SIG-M5 treated with dmso at 0.1 percent for 504 hours (cell line): ENCODE measurements at regions not wholly inside any gene's neighbourhood (a gene's known extent, or its start where the extent isn't known, plus 50 kb on each side); places are given as distances from the start of the nearest gene placed in this dataset.

Experiments
- DNase-seq: peaks from one replicate; lab custom pipeline; 2025; ENCODE audit not compliant: unreplicated experiment; lab: John Stamatoyannopoulos, UW

DNA sequence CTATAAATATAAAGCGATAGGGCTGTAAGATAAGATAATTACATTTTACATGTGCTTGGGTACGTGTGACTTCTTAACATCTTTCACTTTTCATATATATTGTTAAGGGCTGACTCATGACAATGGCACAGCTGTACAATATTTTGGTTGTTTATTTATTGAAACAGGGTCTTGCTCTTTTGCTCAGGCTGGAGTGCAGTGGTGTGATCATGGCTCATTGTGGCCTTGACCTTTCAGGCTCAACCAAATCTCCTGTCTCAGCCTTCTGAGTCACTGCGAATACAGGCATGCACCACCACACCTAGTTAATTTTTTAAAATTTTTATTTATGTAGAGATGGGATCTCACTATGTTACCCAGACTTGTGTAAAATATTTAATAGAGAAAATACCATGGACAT, 2532.4 kb upstream of the PCDH20 start:
- DNase-seq: no peak

DNA sequence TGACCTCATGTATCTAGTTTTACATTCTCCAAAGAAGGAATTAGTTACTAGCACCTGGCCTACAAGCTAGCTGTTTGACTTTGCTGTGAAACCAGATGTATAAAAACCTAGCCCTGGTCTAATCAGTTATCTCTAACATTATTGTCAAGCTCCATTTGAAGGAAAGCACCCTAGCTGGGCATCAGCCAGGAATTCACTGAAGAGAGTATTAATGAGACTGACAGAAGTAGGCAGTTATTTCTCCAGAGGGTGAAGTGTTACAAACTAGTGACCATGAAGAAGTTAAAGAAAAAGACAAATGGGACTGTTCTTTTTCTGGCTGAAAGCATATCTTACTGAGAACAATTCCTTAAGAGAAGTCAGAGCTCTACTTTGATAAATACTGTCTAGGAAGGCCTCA, 2529.3 kb upstream of the PCDH20 start:
- DNase-seq: no peak

DNA sequence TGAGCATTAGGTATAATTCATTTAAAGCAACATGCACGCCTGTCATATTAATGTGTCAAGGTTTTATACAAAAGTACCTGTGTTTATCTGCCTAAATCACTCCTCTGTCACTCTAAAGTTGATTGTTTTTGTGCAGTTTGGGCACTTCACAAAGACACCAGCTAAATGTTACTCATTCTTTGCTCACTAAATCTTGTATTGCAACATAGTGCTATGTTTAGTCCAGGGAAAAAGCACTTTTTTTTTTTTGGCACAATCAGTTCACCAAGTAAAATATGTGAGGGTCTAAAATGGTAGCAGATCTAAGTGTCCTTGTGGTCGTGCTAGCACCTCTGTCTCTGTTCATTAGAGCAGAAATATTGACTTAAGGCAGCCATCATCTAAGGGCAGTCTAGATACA, 2526.7 kb upstream of the PCDH20 start:
- DNase-seq: no peak

DNA sequence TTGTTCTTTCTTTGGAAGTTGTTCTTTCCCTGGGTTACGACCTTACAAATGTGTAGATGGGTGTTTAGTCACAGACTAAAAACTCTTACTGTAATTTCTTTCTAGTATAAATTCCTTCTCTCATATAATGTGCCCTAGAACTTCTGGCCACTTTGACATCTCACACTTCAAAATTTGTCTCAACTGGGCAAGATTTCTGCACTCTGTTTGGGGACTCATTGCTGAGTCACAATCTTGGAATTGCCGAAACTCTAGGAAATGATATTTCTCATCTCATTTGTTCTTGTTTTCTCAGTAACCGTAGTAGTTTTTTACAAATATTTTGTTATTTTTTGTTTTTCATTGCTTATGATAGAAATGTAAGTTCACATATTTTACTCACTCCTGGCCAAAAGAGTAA, 2523.2 kb upstream of the PCDH20 start:
- no peak for DNase-seq

DNA sequence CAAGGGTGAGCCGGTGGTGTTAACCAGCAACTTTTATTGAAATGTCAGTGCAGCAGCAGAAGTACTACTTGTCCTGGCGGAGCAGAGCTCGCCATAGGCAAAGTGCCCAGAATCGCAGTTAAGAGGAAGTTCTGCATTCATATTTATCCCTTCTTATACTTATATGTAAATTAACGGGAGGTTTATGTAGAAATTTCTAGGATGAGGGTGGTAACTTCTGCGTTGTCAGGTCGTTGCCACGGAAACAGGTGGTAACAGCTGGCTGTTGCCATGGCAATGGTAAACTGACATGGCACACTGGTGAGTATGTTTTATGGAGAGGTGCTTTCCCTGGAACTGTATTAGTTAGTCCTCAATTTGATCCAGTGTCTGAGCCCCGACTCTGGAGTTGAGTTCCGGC, 2494.9 kb upstream of the PCDH20 start:
- peak; percentile 2 for DNase-seq

DNA sequence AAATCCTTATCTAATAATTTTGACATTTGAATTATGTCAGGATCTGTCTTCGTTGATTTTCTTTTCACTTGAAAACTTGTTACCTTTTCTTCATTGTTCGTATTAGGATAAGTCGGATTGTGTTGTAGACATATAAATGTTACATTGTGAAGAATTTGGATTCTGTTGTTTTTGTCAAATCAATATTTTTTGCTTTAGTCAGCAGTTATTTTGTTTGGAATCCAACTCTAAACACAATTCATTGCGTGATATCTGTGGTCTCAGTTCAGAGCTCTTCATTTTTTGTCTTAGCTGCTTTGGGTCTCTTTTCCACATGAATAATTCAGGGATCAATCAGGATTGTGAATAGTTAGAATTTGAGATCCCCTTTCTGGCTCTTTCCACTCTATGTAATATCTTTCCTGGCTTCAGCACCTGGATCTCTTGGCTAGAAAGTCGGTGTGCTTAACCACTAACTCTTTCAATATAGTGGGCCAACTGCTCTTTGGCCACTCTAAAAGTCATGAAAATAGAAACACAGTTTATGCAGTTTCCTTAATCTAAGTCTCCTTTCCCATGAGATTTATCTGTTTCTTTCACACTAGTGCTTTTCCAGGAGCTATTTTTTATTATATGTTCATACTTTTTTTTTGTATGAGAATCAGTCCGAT, 2494.2 kb upstream of the PCDH20 start:
- DNase-seq: no peak

DNA sequence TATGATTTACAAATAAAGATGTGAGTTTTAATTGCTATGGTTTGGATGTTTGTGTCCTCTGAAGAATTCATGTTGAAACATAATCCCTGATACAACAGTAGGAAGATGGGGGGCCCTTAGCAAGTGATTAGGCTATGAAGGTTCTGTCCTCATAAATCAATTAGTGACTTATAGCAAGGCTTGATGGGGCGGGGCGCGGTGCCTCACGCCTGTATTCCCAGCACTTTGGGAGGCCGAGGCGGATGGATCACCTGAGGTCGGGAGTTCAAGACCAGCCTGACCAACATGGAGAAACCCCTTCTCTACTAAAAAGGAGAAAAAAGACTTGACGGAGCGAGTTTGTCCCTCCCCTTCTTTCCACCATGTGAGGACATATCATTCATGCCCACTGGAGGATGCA, 2486.5 kb upstream of the PCDH20 start:
- DNase-seq: no peak

DNA sequence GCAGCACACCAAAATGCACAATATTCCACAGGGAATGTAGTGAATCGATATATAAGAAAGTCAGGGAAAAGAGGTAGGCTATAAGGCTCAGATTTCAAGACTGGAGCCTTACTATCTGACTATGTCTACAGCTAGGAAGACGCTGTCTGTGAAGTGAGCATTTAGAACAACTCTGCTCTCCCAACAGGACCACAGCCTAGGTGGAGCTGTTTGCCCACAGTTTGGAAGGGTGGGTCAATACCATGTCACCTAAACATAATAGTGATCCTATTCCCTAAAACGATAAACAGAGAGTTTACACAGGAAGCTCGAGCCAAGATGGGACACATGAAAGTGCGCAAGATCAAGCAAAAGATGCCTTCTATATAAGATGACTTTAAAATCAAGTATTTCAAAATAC, 2486.0 kb upstream of the PCDH20 start:
- DNase-seq: no peak

DNA sequence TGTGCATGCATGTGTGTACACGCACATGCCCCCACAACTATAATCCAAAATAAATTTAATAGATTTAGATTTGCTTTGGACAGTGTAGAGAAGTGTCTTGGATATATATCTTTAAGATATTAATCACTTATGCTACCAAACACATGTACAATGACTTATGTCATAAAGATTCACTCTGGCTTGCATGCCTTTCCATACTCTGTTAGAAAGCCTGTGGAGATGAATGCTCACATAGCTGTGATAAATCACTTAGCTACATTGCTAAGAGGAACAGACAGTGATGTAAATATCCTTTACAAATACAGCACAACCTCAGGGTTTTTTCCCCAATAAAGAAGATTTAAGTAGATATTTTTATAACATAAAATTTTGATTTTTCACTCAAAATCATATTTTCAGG, 2484.8 kb upstream of the PCDH20 start:
- DNase-seq: no peak

DNA sequence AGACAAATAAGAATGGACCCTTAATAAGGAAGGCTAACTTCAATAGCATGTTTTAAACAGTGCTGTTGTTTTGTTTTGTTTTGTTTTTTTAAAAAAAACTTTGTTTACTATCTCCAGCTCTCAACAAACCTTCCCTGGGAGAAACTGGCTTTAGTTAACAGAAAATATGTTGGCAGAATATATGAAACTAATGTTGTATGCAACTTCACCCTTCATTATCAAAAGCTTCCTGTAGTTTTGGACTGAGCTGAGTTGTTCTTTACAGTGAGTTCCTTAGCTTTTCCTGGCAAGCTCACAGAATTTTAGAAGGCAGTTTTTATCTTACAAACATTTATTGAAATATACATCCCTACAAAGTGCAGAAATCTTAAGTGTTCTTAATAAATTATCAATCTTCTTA, 2480.7 kb upstream of the PCDH20 start:
- DNase-seq: no peak

DNA sequence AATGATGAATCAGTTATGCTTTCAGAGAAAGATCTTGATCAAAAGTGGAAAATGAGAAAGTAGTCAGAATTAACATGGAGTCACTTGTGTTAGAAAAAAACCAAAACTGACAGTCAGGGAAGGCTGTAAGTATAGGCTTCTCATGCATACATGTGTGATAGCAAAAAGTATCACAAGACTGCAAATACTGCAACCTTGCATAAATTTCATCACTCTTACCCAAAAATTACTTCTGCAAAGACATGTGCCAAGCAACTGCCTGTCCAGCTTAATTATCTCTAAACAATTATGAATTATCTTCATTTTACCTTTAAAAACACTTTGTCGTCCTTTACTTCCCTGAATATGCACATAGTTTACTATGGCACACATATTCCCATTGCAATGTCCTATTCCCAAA, 2466.4 kb upstream of the PCDH20 start:
- no peak for DNase-seq

DNA sequence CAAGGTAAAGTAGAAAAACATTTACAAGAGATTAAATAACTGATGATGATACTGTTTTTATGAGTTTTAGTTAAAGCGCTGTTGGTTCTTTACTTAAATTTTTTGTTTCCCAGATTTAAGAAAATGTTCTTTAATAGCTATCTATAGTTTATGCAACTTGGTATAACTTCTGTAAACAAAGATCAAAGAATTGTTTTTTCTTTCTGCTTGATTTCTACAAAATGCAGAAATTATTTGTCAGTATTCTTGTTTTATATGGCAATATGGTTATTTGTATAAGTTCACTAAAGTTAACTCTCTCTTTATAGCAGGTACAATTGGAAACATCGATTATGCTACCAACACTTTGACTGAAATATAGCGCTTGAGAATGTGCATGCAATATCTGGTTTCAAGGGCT, 2465.1 kb upstream of the PCDH20 start:
- DNase-seq: no peak

DNA sequence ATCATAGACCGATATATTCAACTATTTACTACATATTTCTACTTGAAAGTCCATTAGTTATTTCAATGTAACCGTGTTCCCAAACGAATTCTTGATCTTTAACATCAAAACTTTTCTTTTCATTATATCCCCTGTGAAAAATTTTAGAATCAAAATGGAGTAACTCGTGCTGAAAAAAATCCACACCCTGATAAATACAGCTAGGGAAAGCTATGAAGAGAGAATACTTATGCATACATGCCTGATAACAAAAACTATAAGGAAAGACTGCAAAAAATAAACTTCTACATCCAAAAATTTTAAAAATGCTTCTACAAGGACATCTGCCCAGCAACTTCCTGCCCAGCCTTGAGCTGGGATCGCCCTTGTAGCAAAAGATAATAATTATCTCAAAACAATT, 2458.3 kb upstream of the PCDH20 start:
- no peak for DNase-seq

DNA sequence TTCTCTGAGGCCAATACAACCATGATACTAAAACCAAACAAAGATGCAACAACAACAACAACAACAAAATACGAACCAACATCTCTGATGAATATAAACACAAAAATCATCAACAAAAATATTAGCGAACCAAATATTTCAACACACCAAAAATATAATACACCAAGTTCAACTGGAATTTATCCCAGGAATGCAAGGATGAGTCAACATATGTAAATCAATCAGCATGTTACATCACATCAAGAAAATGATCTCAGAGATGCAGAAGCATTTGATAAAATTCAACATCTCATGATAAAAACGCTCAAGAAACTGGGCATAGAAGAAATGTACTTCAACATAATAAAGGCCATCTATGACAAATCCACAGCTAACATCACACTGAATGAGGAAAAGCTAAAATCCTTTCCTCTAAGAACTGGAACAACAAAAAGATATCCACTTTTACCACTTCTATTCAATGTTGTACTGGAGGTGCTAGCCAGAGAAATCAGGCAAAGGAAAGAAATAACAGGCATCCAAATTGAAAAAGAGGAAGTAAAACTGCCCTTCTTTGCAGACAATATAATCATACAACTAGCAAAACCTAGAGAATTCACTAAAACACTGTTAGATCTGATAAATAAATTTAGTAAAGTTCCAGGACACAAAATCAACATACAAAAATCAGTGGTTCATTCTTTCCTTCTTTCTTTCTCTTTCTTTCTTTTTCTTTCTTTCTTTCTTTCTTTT, 2448.7 kb upstream of the PCDH20 start:
- peak; percentile 21 for DNase-seq

DNA sequence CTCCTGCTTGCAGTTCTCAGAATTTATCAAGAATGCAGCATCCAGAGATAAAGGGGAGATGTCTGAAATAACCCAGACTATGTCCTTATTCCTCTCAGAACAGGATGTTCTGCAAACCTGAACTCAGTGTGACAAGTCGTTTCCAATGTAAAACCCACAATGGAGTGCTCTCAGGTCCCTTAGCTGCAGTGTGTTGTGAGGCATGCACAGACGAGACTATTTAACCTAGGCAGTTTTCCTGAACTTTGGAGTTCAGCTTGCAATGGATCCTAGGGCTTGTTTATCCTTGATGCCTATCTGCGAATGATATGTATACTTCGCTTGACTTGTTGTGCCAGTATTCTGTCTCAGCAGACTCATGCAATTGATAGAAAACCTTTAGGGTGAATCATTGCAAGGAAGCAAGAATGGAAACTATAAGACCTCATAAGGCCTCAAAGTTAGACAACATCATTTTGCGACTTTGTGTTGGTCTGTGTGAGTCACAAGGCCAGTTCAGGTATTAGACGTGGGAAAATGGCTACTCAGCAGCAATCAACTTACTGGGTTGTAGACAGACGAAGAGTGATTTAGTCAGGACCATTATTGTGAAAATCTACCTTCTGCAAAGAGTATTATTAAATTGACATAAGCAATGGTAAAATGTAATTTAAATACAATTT, 2439.9 kb upstream of the PCDH20 start:
- DNase-seq: no peak

DNA sequence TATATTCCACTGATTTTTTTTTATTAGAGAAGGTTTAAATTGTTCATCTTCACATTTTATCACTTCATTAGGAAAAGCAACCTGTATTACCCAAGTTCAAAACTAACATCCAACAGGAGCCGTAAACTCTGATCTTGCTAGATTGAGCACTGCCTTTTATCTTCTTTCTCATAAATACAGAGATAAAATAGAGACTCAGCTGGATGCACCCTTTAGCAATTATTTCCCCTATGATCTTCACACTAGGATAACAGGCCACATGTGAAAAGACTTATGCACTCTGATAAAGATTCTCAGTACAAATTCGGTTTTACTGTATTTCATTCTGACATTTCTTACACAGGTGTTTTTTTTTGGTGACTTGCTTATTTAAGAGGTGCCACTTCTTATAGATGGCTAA, 2438.2 kb upstream of the PCDH20 start:
- no peak for DNase-seq

DNA sequence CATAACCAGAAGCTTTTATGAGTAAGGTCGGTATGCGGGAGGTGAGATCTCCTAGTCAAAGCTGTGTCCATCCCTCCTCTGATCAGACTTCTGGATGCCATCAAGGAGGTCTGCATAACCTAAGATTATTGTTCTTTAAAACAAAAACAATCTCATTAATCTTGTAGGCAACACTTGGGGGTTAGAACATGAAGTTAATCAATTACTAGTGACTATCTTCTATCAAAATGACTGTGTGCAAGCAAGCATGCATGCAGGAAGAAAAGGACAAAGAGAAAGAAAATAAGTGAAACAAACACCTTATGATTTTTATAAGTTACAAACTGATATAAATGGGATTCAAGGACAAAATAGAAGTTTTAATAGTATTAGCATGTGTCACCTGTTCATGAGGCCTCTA, 2435.9 kb upstream of the PCDH20 start:
- no peak for DNase-seq

DNA sequence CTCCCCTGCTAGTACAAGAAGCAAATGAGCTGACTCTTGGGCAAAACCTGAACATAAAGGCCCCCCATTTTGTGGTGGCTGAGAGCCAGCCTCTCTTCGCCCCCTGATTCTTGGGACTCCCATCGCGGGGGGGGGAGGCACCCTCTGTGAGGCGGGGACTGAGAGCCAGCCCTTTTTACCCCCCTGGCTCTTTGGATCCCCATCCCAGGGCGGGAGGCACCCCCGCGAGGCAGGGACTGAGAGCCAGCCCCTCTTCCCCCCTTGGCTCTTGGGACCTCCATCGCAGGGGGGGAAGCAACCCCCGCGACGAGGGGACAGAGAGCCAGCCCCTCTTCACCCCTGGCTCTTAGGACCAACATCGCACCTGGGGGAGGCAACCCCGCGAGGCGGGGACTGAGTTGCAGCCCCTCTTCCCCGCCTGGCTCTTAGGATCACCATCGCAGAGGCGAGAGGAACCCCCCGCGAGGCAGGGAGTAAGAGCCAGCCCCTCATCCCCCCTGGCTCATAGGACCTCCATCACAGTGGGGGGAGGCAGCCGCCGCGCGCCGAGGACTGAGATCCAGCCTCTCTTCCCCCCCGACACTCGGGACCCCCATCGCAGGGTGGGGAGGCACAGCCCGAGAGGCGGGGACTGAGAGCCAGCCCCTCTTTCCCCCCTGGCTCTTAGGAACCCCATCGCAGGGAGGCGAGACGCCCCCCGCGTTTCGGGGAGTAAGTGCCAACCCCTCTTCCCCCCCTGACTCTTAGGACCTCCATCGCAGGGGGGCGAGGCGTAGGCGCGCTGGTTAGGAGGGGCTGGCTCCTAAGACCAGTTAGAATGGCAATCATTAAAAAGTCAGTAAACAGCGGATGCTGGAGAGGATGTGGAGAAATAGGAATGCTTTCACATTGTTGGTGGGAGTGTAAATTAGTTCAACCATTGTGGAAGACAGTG, 2428.4 kb upstream of the PCDH20 start:
- DNase-seq: no peak

DNA sequence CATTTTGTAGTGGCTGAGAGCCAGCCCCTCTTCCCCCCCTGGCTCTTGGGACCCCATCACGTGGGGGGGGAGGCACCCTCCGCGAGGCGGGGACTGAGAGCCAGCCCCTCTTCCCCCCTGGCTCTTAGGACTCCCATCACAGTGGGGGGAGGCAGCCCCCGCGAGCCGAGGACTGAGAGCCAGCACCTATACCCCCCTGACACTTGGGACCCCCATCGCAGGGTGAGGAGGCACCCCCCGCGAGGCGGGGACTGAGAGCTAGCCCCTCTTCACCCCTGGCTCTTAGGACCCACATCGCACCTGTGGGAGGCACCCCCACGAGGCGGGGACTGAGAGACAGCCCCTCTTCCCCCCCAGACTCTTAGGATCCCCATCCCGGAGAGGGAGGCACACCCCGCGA, 2426.5 kb upstream of the PCDH20 start:
- DNase-seq: no peak

DNA sequence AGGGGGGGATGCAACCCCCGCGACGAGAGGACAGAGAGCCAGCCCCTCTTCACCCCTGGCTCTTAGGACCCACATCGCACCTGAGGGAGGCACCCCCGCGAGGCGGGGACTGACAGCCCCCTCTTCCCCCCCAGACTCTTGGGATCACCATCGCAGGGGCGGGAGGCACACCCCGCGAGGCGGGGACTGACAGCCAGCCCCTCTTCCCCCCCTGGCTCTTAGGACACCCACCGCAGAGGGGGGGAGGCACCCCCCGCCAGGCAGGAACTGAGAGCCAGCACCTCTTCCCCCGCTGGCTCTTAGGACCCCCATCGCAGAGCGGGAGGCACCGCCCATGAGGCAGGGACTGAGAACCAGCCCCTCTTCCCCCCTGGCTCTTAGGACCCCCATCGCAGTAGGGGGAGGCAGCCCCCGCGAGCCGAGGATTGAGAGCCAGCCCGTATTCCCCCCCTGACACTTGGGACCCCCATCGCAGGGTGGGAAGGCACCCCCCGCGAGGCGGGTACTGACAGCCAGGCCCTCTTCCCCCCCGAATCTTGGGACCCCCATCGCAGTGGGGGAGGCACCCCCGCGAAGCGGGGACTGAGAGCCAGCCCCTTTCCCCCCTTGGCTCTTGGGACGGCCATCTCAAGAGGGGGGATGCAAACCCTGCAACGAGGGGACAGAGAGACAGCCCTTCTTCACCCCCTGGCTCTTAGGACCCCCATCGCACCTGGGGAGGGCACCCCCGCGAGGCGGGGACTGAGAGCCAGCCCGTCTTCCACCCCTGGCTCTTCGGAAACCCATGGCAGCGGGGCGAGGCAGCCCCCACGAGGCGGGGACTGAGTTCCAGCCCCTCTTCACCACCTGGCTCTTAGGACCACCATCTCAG, 2425.1 kb upstream of the PCDH20 start:
- DNase-seq: no peak
